ENCODE measurements at regions not wholly inside any gene's neighbourhood (a gene's known extent, or its start where the extent isn't known, plus 50 kb on each side); places are given as distances from the start of the nearest gene placed in this dataset.
"Not testable (repeated sequence)": the region's sequence is repeated elsewhere in the genome, so short reads cannot be mapped to it uniquely, and the experiment has no call there.

- H3K4me3 ChIP-seq (ENCODE audit: low read length): no peak overlapping the region
- H3K36me3 ChIP-seq (ENCODE audit: control insufficient read depth, low read depth, low read length): no peaks in the 10 kb centered on the region
- H3K9ac ChIP-seq (ENCODE audit: low read length): no peak overlapping the region
- peaks cover 10% of the 10 kb centered on the region for H3K27me3 ChIP-seq (ENCODE audit: control insufficient read depth, insufficient read depth, low read length)
- peaks cover 5% of the 10 kb centered on the region for H3K9me3 ChIP-seq (ENCODE audit: control insufficient read depth, low read depth, low read length)
- no peak overlapping the region for H3K27ac ChIP-seq (ENCODE audit: low read length)
- peaks cover 6% of the 10 kb centered on the region for H3K4me1 ChIP-seq (ENCODE audit: control insufficient read depth, low read depth, low read length)
Measured at GRCh38 chr14:34297786-34298520, 164.1 kb downstream of the SPTSSA start.

- Histone ChIP-seq H3K4me1 (ENCODE audit: control insufficient read depth, low read depth, low read length) (no peaks in the 10 kb centered on the region), H3K27ac (ENCODE audit: low read length) (no peak overlapping the region), H3K27me3 (ENCODE audit: control insufficient read depth, insufficient read depth, low read length) (no peaks in the 10 kb centered on the region), H3K9ac (ENCODE audit: low read length) (no peak overlapping the region), H3K4me3 (ENCODE audit: low read length) (no peak overlapping the region), H3K9me3 (ENCODE audit: control insufficient read depth, low read depth, low read length) (no peaks in the 10 kb centered on the region), H3K36me3 (ENCODE audit: control insufficient read depth, low read depth, low read length) (no peaks in the 10 kb centered on the region)
Measured at GRCh38 chr14:34283590-34283989, 178.4 kb downstream of the SPTSSA start.

GRCh38 chr14:34277191-34277590 is 184.8 kb downstream of the SPTSSA start:
- Histone ChIP-seq H3K27me3 (ENCODE audit: control insufficient read depth, insufficient read depth, low read length) (no peaks in the 10 kb centered on the region), H3K36me3 (ENCODE audit: control insufficient read depth, low read depth, low read length) (no peaks in the 10 kb centered on the region), H3K27ac (ENCODE audit: low read length) (no peak overlapping the region), H3K9ac (ENCODE audit: low read length) (no peak overlapping the region), H3K9me3 (ENCODE audit: control insufficient read depth, low read depth, low read length) (no peaks in the 10 kb centered on the region), H3K4me1 (ENCODE audit: control insufficient read depth, low read depth, low read length) (no peaks in the 10 kb centered on the region), H3K4me3 (ENCODE audit: low read length) (no peak overlapping the region)

- H3K27ac ChIP-seq (ENCODE audit: low read length): no peak overlapping the region
Measured at GRCh38 chr14:34275530-34275929, 186.5 kb downstream of the SPTSSA start.

GRCh38 chr14:34275078-34275477 is 187.0 kb downstream of the SPTSSA start:
- Histone ChIP-seq H3K9ac (ENCODE audit: low read length) (no peak overlapping the region), H3K4me3 (ENCODE audit: low read length) (no peak overlapping the region), H3K27me3 (ENCODE audit: control insufficient read depth, insufficient read depth, low read length) (no peaks in the 10 kb centered on the region), H3K27ac (ENCODE audit: low read length) (no peak overlapping the region), H3K36me3 (ENCODE audit: control insufficient read depth, low read depth, low read length) (no peaks in the 10 kb centered on the region), H3K9me3 (ENCODE audit: control insufficient read depth, low read depth, low read length) (no peaks in the 10 kb centered on the region), H3K4me1 (ENCODE audit: control insufficient read depth, low read depth, low read length) (no peaks in the 10 kb centered on the region)

More at GRCh38 chr14:34275530-34275929, 186.5 kb downstream of the SPTSSA start:
- no peaks in the 10 kb centered on the region for H3K9me3 ChIP-seq (ENCODE audit: control insufficient read depth, low read depth, low read length)
- no peak overlapping the region for H3K9ac ChIP-seq (ENCODE audit: low read length)
- no peaks in the 10 kb centered on the region for H3K27me3 ChIP-seq (ENCODE audit: control insufficient read depth, insufficient read depth, low read length)
- H3K36me3 ChIP-seq (ENCODE audit: control insufficient read depth, low read depth, low read length): no peaks in the 10 kb centered on the region
- H3K4me3 ChIP-seq (ENCODE audit: low read length): no peak overlapping the region
- no peaks in the 10 kb centered on the region for H3K4me1 ChIP-seq (ENCODE audit: control insufficient read depth, low read depth, low read length)

- not testable (repeated sequence) for H3K27me3 ChIP-seq (ENCODE audit: control insufficient read depth, insufficient read depth, low read length); H3K27ac ChIP-seq (ENCODE audit: low read length); H3K4me3 ChIP-seq (ENCODE audit: low read length); H3K36me3 ChIP-seq (ENCODE audit: control insufficient read depth, low read depth, low read length); H3K9me3 ChIP-seq (ENCODE audit: control insufficient read depth, low read depth, low read length); H3K4me1 ChIP-seq (ENCODE audit: control insufficient read depth, low read depth, low read length); H3K9ac ChIP-seq (ENCODE audit: low read length)
Measured at GRCh38 chr14:34273716-34274115, 188.3 kb downstream of the SPTSSA start.

- H3K27me3 ChIP-seq (ENCODE audit: control insufficient read depth, insufficient read depth, low read length): no peaks in the 10 kb centered on the region
- no peaks in the 10 kb centered on the region for H3K9me3 ChIP-seq (ENCODE audit: control insufficient read depth, low read depth, low read length)
- no peak overlapping the region for H3K9ac ChIP-seq (ENCODE audit: low read length)
- H3K36me3 ChIP-seq (ENCODE audit: control insufficient read depth, low read depth, low read length): no peaks in the 10 kb centered on the region
- no peaks in the 10 kb centered on the region for H3K4me1 ChIP-seq (ENCODE audit: control insufficient read depth, low read depth, low read length)
- H3K4me3 ChIP-seq (ENCODE audit: low read length): no peak overlapping the region
- no peak overlapping the region for H3K27ac ChIP-seq (ENCODE audit: low read length)
Measured at GRCh38 chr14:34270361-34270760, 191.7 kb downstream of the SPTSSA start.

DNA sequence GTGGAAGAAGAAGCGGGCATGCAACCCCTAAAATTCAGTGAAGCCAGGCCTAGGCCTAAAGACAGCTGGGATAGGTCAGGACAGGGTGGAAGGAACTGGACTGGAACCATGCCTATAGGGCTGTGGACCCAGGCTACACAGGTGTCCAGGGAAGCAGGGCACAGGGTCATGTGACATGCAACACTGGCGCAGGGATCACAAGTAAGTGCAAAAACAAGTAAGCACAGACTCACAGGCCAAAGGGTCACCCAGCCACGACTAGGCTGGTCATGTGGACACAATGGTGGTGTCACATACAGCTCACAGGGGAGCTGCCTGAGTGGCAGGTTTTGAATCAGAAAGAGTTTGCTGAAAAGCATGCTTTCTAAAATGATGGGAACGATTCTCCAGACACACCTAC is 195.7 kb downstream of the SPTSSA start:
- no peaks in the 10 kb centered on the region for H3K4me1 ChIP-seq (ENCODE audit: control insufficient read depth, low read depth, low read length)
- H3K36me3 ChIP-seq (ENCODE audit: control insufficient read depth, low read depth, low read length): no peaks in the 10 kb centered on the region
- H3K9me3 ChIP-seq (ENCODE audit: control insufficient read depth, low read depth, low read length): no peaks in the 10 kb centered on the region
- no peak overlapping the region for H3K9ac ChIP-seq (ENCODE audit: low read length)
- H3K27me3 ChIP-seq (ENCODE audit: control insufficient read depth, insufficient read depth, low read length): no peaks in the 10 kb centered on the region
- H3K27ac ChIP-seq (ENCODE audit: low read length): no peak overlapping the region
- no peak overlapping the region for H3K4me3 ChIP-seq (ENCODE audit: low read length)

- Histone ChIP-seq H3K27me3 (ENCODE audit: control insufficient read depth, insufficient read depth, low read length) (no peaks in the 10 kb centered on the region), H3K9me3 (ENCODE audit: control insufficient read depth, low read depth, low read length) (no peaks in the 10 kb centered on the region), H3K4me1 (ENCODE audit: control insufficient read depth, low read depth, low read length) (no peaks in the 10 kb centered on the region), H3K9ac (ENCODE audit: low read length) (no peak overlapping the region), H3K27ac (ENCODE audit: low read length) (no peak overlapping the region), H3K4me3 (ENCODE audit: low read length) (no peak overlapping the region), H3K36me3 (ENCODE audit: control insufficient read depth, low read depth, low read length) (no peaks in the 10 kb centered on the region)
Measured at GRCh38 chr14:34262127-34262910, 199.7 kb downstream of the SPTSSA start.

DNA sequence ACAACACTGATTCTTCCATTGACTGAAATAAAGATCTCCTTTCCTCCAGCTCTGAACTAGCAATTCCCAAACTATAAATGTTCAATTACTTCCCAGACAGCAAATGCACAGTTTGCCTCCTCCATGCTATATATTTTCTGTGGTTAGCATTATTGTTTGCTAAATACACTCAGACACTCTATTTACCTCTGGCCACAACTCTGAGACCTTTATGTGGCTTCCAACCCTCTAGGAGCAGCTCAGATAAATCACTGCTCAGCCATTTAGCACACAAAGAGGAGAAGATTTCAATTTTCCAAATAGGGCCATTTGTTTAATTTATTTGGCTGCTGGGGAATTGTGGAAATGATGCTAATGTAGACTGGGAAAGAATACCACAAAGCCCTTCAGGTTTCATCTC is 202.0 kb downstream of the SPTSSA start:
- no peaks in the 10 kb centered on the region for H3K9me3 ChIP-seq (ENCODE audit: control insufficient read depth, low read depth, low read length)
- H3K9ac ChIP-seq (ENCODE audit: low read length): no peak overlapping the region
- H3K4me3 ChIP-seq (ENCODE audit: low read length): no peak overlapping the region
- no peaks in the 10 kb centered on the region for H3K27me3 ChIP-seq (ENCODE audit: control insufficient read depth, insufficient read depth, low read length)
- H3K4me1 ChIP-seq (ENCODE audit: control insufficient read depth, low read depth, low read length): no peaks in the 10 kb centered on the region
- H3K36me3 ChIP-seq (ENCODE audit: control insufficient read depth, low read depth, low read length): no peaks in the 10 kb centered on the region
- H3K27ac ChIP-seq (ENCODE audit: low read length): no peak overlapping the region

GRCh38 chr14:34258318-34258717 is 203.7 kb downstream of the SPTSSA start:
- H3K27me3 ChIP-seq (ENCODE audit: control insufficient read depth, insufficient read depth, low read length): no peaks in the 10 kb centered on the region
- H3K9me3 ChIP-seq (ENCODE audit: control insufficient read depth, low read depth, low read length): no peaks in the 10 kb centered on the region
- H3K4me1 ChIP-seq (ENCODE audit: control insufficient read depth, low read depth, low read length): no peaks in the 10 kb centered on the region
- H3K9ac ChIP-seq (ENCODE audit: low read length): no peak overlapping the region
- H3K27ac ChIP-seq (ENCODE audit: low read length): no peak overlapping the region
- no peak overlapping the region for H3K4me3 ChIP-seq (ENCODE audit: low read length)
- no peaks in the 10 kb centered on the region for H3K36me3 ChIP-seq (ENCODE audit: control insufficient read depth, low read depth, low read length)

- H3K27ac ChIP-seq (ENCODE audit: low read length): no peak overlapping the region
- no peak overlapping the region for H3K9ac ChIP-seq (ENCODE audit: low read length)
- no peak overlapping the region for H3K4me3 ChIP-seq (ENCODE audit: low read length)
- no peaks in the 10 kb centered on the region for H3K27me3 ChIP-seq (ENCODE audit: control insufficient read depth, insufficient read depth, low read length)
- no peaks in the 10 kb centered on the region for H3K36me3 ChIP-seq (ENCODE audit: control insufficient read depth, low read depth, low read length)
- no peaks in the 10 kb centered on the region for H3K9me3 ChIP-seq (ENCODE audit: control insufficient read depth, low read depth, low read length)
- H3K4me1 ChIP-seq (ENCODE audit: control insufficient read depth, low read depth, low read length): no peaks in the 10 kb centered on the region
Measured at GRCh38 chr14:34257505-34257904, 204.5 kb downstream of the SPTSSA start.
